HepG2 (cell line): ENCODE measurements at regions not wholly inside any gene's neighbourhood (a gene's known extent, or its start where the extent isn't known, plus 50 kb on each side); places are given as distances from the start of the nearest gene placed in this dataset.

ENCODE experiments used
- CREM ChIP-seq, 2 experiments: sonication (generic) in 1 of 2; formaldehyde crosslinking in 1 of 2; IDR thresholded peaks; 2 replicates each; pipeline versions ENCODE4 v1.4.0 to v1.6.1; 2016 to 2020; ENCODE audit warnings: antibody characterized with exemption in 1 of 2, mild to moderate bottlenecking in 1 of 2, missing genetic modification reagents in 1 of 2
- DPF2 ChIP-seq: sonication (generic); formaldehyde crosslinking; IDR thresholded peaks from 2 replicates; pipeline ENCODE4 v1.4.0; 2020; ENCODE audit warnings: mild to moderate bottlenecking, low read depth, missing genetic modification reagents, borderline replicate concordance
- MEIS2 ChIP-seq: sonication (generic); formaldehyde crosslinking; IDR thresholded peaks from 2 replicates; pipeline ENCODE4 v1.9.0; 2021; ENCODE audit warnings: mild to moderate bottlenecking, missing genetic modification reagents
- MLX ChIP-seq: IDR thresholded peaks from 2 replicates; pipeline ENCODE4 v1.6.1; 2016
- RFXANK ChIP-seq: IDR thresholded peaks from 2 replicates; pipeline ENCODE4 v1.6.1; 2016
- ZHX2 ChIP-seq, 2 experiments: sonication (generic) in 1 of 2; formaldehyde crosslinking in 1 of 2; IDR thresholded peaks; 2 replicates each; pipeline versions ENCODE4 v1.6.1 to v1.9.0; 2014 to 2022; ENCODE audit warnings: antibody characterized with exemption in 1 of 2, borderline replicate concordance in 1 of 2, inconsistent platforms in 1 of 2, low read depth in 1 of 2, missing genetic modification reagents in 1 of 2
- ZNF687 ChIP-seq: sonication (generic); formaldehyde crosslinking; IDR thresholded peaks from 2 replicates; pipeline ENCODE4 v1.5.1; 2020; ENCODE audit warnings: mild to moderate bottlenecking, missing genetic modification reagents, moderate library complexity

- no peak for TF ChIP-seq ZNF687 (CRISPR knock-in tag)
- TF ChIP-seq DPF2 (CRISPR knock-in tag): no peak
- no peak for TF ChIP-seq MEIS2 (CRISPR knock-in tag)
- TF ChIP-seq MLX (CRISPR knock-in tag): no peak
- no peak for TF ChIP-seq ZHX2 (IDR thresholded peaks at IDR 0.05; ENCODE audit: low read depth)
- TF ChIP-seq ZHX2 (CRISPR knock-in tag; IDR thresholded peaks at IDR 0.05; ENCODE audit: borderline replicate concordance): no peak
- TF ChIP-seq RFXANK (CRISPR knock-in tag): no peak
- no peak for TF ChIP-seq CREM (IDR thresholded peaks at IDR 0.05)
- no peak for TF ChIP-seq CREM (CRISPR knock-in tag; IDR thresholded peaks at IDR 0.05)
- TF ChIP-seq, all 625 proteins: peak for 0
Observed at GRCh38 chr15:66901336-66902100, 163.9 kb upstream of the SMAD3 start (continued).
